ENCODE measurements at regions not wholly inside any gene's neighbourhood (a gene's known extent, or its start where the extent isn't known, plus 50 kb on each side); places are given as distances from the start of the nearest gene placed in this dataset.

DNA sequence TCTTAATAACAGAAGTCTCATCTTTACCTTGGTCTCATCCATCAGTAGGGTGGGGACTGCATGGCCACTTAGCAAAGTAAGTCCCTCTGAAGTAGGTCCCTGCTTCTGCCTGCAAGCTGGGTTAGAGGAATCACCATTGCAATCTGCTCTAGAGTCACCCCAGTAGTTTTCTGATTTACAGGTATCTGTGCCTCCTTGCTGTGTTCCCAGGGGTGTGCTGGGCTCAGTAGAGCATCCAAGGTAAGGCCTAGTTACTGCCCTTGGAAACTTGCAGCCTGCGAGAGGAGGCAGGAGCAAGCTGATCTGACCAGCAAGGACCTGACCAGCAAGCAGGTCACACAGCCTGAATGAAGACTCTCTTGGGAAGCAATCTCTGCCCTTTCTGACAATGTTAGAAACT, 160.8 kb upstream of the GSC start:
- ChIA-PET POLR2A (no interaction called here), CTCF (no interaction called here)
- Histone ChIP-seq H3K4me3 (ENCODE audit: low read depth in 2 of 2, low read length in 2 of 2) (no peak overlapping the region), H3K27ac (ENCODE audit: low read length) (no peak overlapping the region), H3K27me3 (ENCODE audit: control insufficient read depth, insufficient read depth, low read length) (peaks cover 3% of the 10 kb centered on the region; the same call in 1 of the 2 replicates), H3K9me3 (ENCODE audit: control insufficient read depth, insufficient read depth, low read depth, low read length) (no peaks in the 10 kb centered on the region), H3K4me1 (ENCODE audit: control insufficient read depth, insufficient read depth, low read length) (no peaks in the 10 kb centered on the region), H3K36me3 (ENCODE audit: control insufficient read depth, insufficient read depth, low read length) (no peaks in the 10 kb centered on the region)
- no TSS peak for BruUV-seq (replicated peaks)
- intact Hi-C loops (cut with micrococcal nuclease; ENCODE audit: unreplicated experiment) (no loop called here), in situ Hi-C loops (cut with HindIII; ENCODE audit: low pct_unique_long_range_greater_than_20kb, low sequenced_read_pairs) (no loop called here)
- no peak for DNase-seq (ENCODE audit: low read depth, low spot score)
- TF ChIP-seq, protein P1, sequence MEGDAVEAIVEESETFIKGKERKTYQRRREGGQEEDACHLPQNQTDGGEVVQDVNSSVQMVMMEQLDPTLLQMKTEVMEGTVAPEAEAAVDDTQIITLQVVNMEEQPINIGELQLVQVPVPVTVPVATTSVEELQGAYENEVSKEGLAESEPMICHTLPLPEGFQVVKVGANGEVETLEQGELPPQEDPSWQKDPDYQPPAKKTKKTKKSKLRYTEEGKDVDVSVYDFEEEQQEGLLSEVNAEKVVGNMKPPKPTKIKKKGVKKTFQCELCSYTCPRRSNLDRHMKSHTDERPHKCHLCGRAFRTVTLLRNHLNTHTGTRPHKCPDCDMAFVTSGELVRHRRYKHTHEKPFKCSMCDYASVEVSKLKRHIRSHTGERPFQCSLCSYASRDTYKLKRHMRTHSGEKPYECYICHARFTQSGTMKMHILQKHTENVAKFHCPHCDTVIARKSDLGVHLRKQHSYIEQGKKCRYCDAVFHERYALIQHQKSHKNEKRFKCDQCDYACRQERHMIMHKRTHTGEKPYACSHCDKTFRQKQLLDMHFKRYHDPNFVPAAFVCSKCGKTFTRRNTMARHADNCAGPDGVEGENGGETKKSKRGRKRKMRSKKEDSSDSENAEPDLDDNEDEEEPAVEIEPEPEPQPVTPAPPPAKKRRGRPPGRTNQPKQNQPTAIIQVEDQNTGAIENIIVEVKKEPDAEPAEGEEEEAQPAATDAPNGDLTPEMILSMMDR (IDR thresholded peaks at IDR 0.05), result no peak
- TF ChIP-seq, protein P2, sequence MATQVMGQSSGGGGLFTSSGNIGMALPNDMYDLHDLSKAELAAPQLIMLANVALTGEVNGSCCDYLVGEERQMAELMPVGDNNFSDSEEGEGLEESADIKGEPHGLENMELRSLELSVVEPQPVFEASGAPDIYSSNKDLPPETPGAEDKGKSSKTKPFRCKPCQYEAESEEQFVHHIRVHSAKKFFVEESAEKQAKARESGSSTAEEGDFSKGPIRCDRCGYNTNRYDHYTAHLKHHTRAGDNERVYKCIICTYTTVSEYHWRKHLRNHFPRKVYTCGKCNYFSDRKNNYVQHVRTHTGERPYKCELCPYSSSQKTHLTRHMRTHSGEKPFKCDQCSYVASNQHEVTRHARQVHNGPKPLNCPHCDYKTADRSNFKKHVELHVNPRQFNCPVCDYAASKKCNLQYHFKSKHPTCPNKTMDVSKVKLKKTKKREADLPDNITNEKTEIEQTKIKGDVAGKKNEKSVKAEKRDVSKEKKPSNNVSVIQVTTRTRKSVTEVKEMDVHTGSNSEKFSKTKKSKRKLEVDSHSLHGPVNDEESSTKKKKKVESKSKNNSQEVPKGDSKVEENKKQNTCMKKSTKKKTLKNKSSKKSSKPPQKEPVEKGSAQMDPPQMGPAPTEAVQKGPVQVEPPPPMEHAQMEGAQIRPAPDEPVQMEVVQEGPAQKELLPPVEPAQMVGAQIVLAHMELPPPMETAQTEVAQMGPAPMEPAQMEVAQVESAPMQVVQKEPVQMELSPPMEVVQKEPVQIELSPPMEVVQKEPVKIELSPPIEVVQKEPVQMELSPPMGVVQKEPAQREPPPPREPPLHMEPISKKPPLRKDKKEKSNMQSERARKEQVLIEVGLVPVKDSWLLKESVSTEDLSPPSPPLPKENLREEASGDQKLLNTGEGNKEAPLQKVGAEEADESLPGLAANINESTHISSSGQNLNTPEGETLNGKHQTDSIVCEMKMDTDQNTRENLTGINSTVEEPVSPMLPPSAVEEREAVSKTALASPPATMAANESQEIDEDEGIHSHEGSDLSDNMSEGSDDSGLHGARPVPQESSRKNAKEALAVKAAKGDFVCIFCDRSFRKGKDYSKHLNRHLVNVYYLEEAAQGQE (IDR thresholded peaks at IDR 0.05; ENCODE audit: insufficient read depth in 1 of 2, low read depth in 2 of 2, low read length in 1 of 2), result no peak
- TF ChIP-seq SIN3A (IDR thresholded peaks at IDR 0.05; ENCODE audit: borderline replicate concordance, insufficient read depth, low read depth, low read length), result no peak
- TF ChIP-seq TCF7L2 (IDR thresholded peaks at IDR 0.05; ENCODE audit: low read depth, low read length), result no peak
- TF ChIP-seq POLR2AphosphoS5 (IDR thresholded peaks at IDR 0.05; ENCODE audit: low read depth, low read length), result no peak
- no peak for ATAC-seq

DNA sequence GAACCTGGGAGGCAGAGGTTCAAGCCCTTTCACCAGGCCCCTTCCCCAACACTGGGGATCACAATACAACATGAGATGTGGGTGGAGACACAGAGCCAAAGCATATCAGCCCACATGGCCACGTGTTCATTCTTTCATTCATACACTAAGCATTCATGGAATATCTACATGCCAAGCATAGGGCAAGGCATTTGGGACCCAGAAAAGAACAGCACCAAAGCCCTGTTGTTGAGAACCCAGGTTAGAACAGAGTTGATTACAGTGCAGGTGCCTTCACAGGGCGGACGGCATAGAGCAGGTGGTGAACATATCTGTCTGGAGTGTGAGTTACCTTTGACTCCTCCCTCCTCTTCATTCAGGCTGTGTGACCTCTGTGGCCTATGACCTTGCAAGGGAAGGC, 159.4 kb upstream of the GSC start:
- H3K9me3 ChIP-seq (ENCODE audit: control insufficient read depth, insufficient read depth, low read depth, low read length), result no peaks in the 10 kb centered on the region
- H3K4me3 ChIP-seq (ENCODE audit: low read depth in 2 of 2, low read length in 2 of 2), result no peak overlapping the region
- ChIA-PET CTCF (no interaction called here), POLR2A (no interaction called here)
- H3K27me3 ChIP-seq (ENCODE audit: control insufficient read depth, insufficient read depth, low read length), result peaks cover 2% of the 10 kb centered on the region; the same call in 1 of the 2 replicates
- intact Hi-C loops (cut with micrococcal nuclease; ENCODE audit: unreplicated experiment), result no loop called here
- no peaks in the 10 kb centered on the region for H3K36me3 ChIP-seq (ENCODE audit: control insufficient read depth, insufficient read depth, low read length)
- TF ChIP-seq, protein P2 (IDR thresholded peaks at IDR 0.05; ENCODE audit: insufficient read depth in 1 of 2, low read depth in 2 of 2, low read length in 1 of 2), result no peak
- TF ChIP-seq TCF7L2 (IDR thresholded peaks at IDR 0.05; ENCODE audit: low read depth, low read length) (no peak), POLR2AphosphoS5 (IDR thresholded peaks at IDR 0.05; ENCODE audit: low read depth, low read length) (no peak), SIN3A (IDR thresholded peaks at IDR 0.05; ENCODE audit: borderline replicate concordance, insufficient read depth, low read depth, low read length) (no peak)
- DNase-seq (ENCODE audit: low read depth, low spot score) (no peak), ATAC-seq (no peak)
- in situ Hi-C loops (cut with HindIII; ENCODE audit: low pct_unique_long_range_greater_than_20kb, low sequenced_read_pairs), result no loop called here
- H3K4me1 ChIP-seq (ENCODE audit: control insufficient read depth, insufficient read depth, low read length), result no peaks in the 10 kb centered on the region
- BruUV-seq (replicated peaks), result no TSS peak
- no peak overlapping the region for H3K27ac ChIP-seq (ENCODE audit: low read length)
